ENCODE measurements at regions not wholly inside any gene's neighbourhood (a gene's known extent, or its start where the extent isn't known, plus 50 kb on each side); places are given as distances from the start of the nearest gene placed in this dataset.
A peak's percentile ranks its signal among the peaks of the same experiment; 100 is the strongest.

DNA sequence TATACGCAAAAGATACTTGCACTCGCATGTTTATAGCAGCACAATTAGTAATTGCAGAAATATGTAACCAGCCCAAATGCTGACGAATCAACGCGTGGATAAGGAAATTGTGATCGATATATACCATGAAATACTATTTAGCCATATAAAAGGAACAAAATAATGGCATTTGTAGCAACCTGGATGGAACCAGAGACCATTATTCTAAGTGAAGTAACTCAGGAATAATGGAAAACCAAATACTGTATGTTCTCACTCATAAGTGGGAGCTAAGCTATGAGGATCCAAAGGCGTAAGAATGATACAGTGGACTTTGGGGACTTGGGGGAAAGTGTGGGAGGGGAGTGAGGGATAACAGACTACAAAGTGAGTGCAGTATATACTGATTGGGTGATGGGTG is 1008.0 kb upstream of the CRIM1 start:
- Histone ChIP-seq H3K4me1 (ENCODE audit: control insufficient read depth in 3 of 3, insufficient read depth in 2 of 3, low read depth in 1 of 3, low read length in 2 of 3) (no peaks in the 10 kb centered on the region), H3K36me3 (ENCODE audit: control insufficient read depth in 3 of 3, insufficient read depth in 2 of 3, low read depth in 1 of 3, low read length in 3 of 3) (no peaks in the 10 kb centered on the region), H3K27ac (ENCODE audit: low read depth in 1 of 3, low read length in 2 of 3) (no peak overlapping the region), H3K27me3 (ENCODE audit: control insufficient read depth in 3 of 3, insufficient read depth in 3 of 3, low read length in 3 of 3) (no peaks in the 10 kb centered on the region), H3K4me3 (ENCODE audit: low read depth in 1 of 3, low read length in 3 of 3) (no peak overlapping the region), H3K9me3 (ENCODE audit: control insufficient read depth in 2 of 2, insufficient read depth in 1 of 2, low read depth in 1 of 2, low read length in 1 of 2) (peaks cover 2 to 14% of the 10 kb centered on the region in 2 donors)
- WGBS, 3 donors, result 85 to 90% (median 86%) methylated on average over 7 of the region's 7 CpGs
- FAIRE-seq, result no peak
- peak in 1 of 2 donors; percentile 3 for DNase-seq

- H3K4me3 ChIP-seq (ENCODE audit: low read depth in 1 of 3, low read length in 3 of 3), result no peak overlapping the region
- FAIRE-seq (no peak), DNase-seq (no peak)
- H3K36me3 ChIP-seq (ENCODE audit: control insufficient read depth in 3 of 3, insufficient read depth in 2 of 3, low read depth in 1 of 3, low read length in 3 of 3), result no peaks in the 10 kb centered on the region
- H3K4me1 ChIP-seq (ENCODE audit: control insufficient read depth in 3 of 3, insufficient read depth in 2 of 3, low read depth in 1 of 3, low read length in 2 of 3), result no peaks in the 10 kb centered on the region
- WGBS, 3 donors, result 57 to 72% (median 69%) methylated on average over 4 of the region's 4 CpGs
- H3K27me3 ChIP-seq (ENCODE audit: control insufficient read depth in 3 of 3, insufficient read depth in 3 of 3, low read length in 3 of 3), result no peaks in the 10 kb centered on the region
- peaks cover 2 to 24% of the 10 kb centered on the region in 2 donors for H3K9me3 ChIP-seq (ENCODE audit: control insufficient read depth in 2 of 2, insufficient read depth in 1 of 2, low read depth in 1 of 2, low read length in 1 of 2)
- H3K27ac ChIP-seq (ENCODE audit: low read depth in 1 of 3, low read length in 2 of 3), result no peak overlapping the region
These were observed 1012.4 kb upstream of the CRIM1 start for GRCh38 chr2:35343135-35343534.

GRCh38 chr2:35339211-35339610 is 1016.4 kb upstream of the CRIM1 start:
- Histone ChIP-seq H3K27ac (ENCODE audit: low read depth in 1 of 3, low read length in 2 of 3) (no peak overlapping the region), H3K4me3 (ENCODE audit: low read depth in 1 of 3, low read length in 3 of 3) (no peak overlapping the region), H3K36me3 (ENCODE audit: control insufficient read depth in 3 of 3, insufficient read depth in 2 of 3, low read depth in 1 of 3, low read length in 3 of 3) (no peaks in the 10 kb centered on the region), H3K4me1 (ENCODE audit: control insufficient read depth in 3 of 3, insufficient read depth in 2 of 3, low read depth in 1 of 3, low read length in 2 of 3) (no peaks in the 10 kb centered on the region), H3K9me3 (ENCODE audit: control insufficient read depth in 2 of 2, insufficient read depth in 1 of 2, low read depth in 1 of 2, low read length in 1 of 2) (peaks cover 2 to 24% of the 10 kb centered on the region in 2 donors), H3K27me3 (ENCODE audit: control insufficient read depth in 3 of 3, insufficient read depth in 3 of 3, low read length in 3 of 3) (no peaks in the 10 kb centered on the region)
- DNase-seq (no peak), FAIRE-seq (no peak)

- no peak for FAIRE-seq
- H3K4me1 ChIP-seq (ENCODE audit: control insufficient read depth in 3 of 3, insufficient read depth in 2 of 3, low read depth in 1 of 3, low read length in 2 of 3), result no peaks in the 10 kb centered on the region
- peaks cover 0 to 14% of the 10 kb centered on the region in 2 donors for H3K9me3 ChIP-seq (ENCODE audit: control insufficient read depth in 2 of 2, insufficient read depth in 1 of 2, low read depth in 1 of 2, low read length in 1 of 2)
- no peak for DNase-seq
- WGBS, 3 donors, result 93 to 99% (median 97%) methylated on average over 2 of the region's 2 CpGs
- H3K36me3 ChIP-seq (ENCODE audit: control insufficient read depth in 3 of 3, insufficient read depth in 2 of 3, low read depth in 1 of 3, low read length in 3 of 3), result no peaks in the 10 kb centered on the region
- H3K27ac ChIP-seq (ENCODE audit: low read depth in 1 of 3, low read length in 2 of 3), result no peak overlapping the region
- no peaks in the 10 kb centered on the region for H3K27me3 ChIP-seq (ENCODE audit: control insufficient read depth in 3 of 3, insufficient read depth in 3 of 3, low read length in 3 of 3)
- H3K4me3 ChIP-seq (ENCODE audit: low read depth in 1 of 3, low read length in 3 of 3), result no peak overlapping the region
These were observed 1017.7 kb upstream of the CRIM1 start for GRCh38 chr2:35337922-35338321.

DNA sequence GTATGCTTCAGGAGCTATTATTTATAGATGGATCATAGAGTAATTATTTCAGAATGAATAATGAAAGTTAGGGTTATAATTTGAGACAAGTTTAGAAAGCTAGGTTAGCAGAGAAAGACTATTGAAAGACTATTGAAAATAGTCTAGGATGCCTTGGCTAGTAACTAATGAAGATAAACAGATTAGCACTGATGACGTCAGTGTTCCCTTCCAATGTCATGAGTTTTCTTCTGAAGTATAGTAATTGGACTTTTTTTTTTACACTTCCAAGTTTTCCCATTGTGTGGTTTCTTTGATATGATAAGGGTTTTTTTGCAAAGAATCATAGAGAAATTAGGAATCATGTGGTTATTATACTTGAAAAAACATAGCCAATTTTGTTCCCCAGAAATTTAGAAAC is 1041.5 kb upstream of the CRIM1 start:
- no peaks in the 10 kb centered on the region for H3K9me3 ChIP-seq (ENCODE audit: control insufficient read depth in 2 of 2, insufficient read depth in 1 of 2, low read depth in 1 of 2, low read length in 1 of 2)
- no peaks in the 10 kb centered on the region for H3K27me3 ChIP-seq (ENCODE audit: control insufficient read depth in 3 of 3, insufficient read depth in 3 of 3, low read length in 3 of 3)
- 46 to 56% (median 54%) methylated on average over 1 of the region's 1 CpG for WGBS, 3 donors
- H3K4me3 ChIP-seq (ENCODE audit: low read depth in 1 of 3, low read length in 3 of 3), result no peak overlapping the region
- DNase-seq (no peak), FAIRE-seq (no peak)
- no peaks in the 10 kb centered on the region for H3K36me3 ChIP-seq (ENCODE audit: control insufficient read depth in 3 of 3, insufficient read depth in 2 of 3, low read depth in 1 of 3, low read length in 3 of 3)
- no peaks in the 10 kb centered on the region for H3K4me1 ChIP-seq (ENCODE audit: control insufficient read depth in 3 of 3, insufficient read depth in 2 of 3, low read depth in 1 of 3, low read length in 2 of 3)
- H3K27ac ChIP-seq (ENCODE audit: low read depth in 1 of 3, low read length in 2 of 3), result no peak overlapping the region

GRCh38 chr2:35301369-35301768 is 1054.2 kb upstream of the CRIM1 start:
- no peak overlapping the region for H3K27ac ChIP-seq (ENCODE audit: low read depth in 1 of 3, low read length in 2 of 3)
- no peak for FAIRE-seq

GRCh38 chr2:35298493-35298892 is 1057.1 kb upstream of the CRIM1 start:
- no peak overlapping the region for H3K4me3 ChIP-seq (ENCODE audit: low read depth in 1 of 3, low read length in 3 of 3)
- 53 to 79% (median 72%) methylated on average over 4 of the region's 4 CpGs for WGBS, 3 donors
- no peaks in the 10 kb centered on the region for H3K27me3 ChIP-seq (ENCODE audit: control insufficient read depth in 3 of 3, insufficient read depth in 3 of 3, low read length in 3 of 3)
- peaks cover 0 to under 1% of the 10 kb centered on the region in 2 donors for H3K9me3 ChIP-seq (ENCODE audit: control insufficient read depth in 2 of 2, insufficient read depth in 1 of 2, low read depth in 1 of 2, low read length in 1 of 2)
- no peaks in the 10 kb centered on the region for H3K36me3 ChIP-seq (ENCODE audit: control insufficient read depth in 3 of 3, insufficient read depth in 2 of 3, low read depth in 1 of 3, low read length in 3 of 3)
- DNase-seq, result no peak
- no peak for FAIRE-seq
- no peak overlapping the region for H3K27ac ChIP-seq (ENCODE audit: low read depth in 1 of 3, low read length in 2 of 3)
- H3K4me1 ChIP-seq (ENCODE audit: control insufficient read depth in 3 of 3, insufficient read depth in 2 of 3, low read depth in 1 of 3, low read length in 2 of 3), result no peaks in the 10 kb centered on the region

More at GRCh38 chr2:35301369-35301768, 1054.2 kb upstream of the CRIM1 start:
- H3K36me3 ChIP-seq (ENCODE audit: control insufficient read depth in 3 of 3, insufficient read depth in 2 of 3, low read depth in 1 of 3, low read length in 3 of 3), result no peaks in the 10 kb centered on the region
- H3K27me3 ChIP-seq (ENCODE audit: control insufficient read depth in 3 of 3, insufficient read depth in 3 of 3, low read length in 3 of 3), result no peaks in the 10 kb centered on the region
- no peak for DNase-seq
- 85 to 91% (median 86%) methylated on average over 1 of the region's 1 CpG for WGBS, 3 donors
- no peaks in the 10 kb centered on the region for H3K4me1 ChIP-seq (ENCODE audit: control insufficient read depth in 3 of 3, insufficient read depth in 2 of 3, low read depth in 1 of 3, low read length in 2 of 3)
- H3K9me3 ChIP-seq (ENCODE audit: control insufficient read depth in 2 of 2, insufficient read depth in 1 of 2, low read depth in 1 of 2, low read length in 1 of 2), result no peaks in the 10 kb centered on the region
- H3K4me3 ChIP-seq (ENCODE audit: low read depth in 1 of 3, low read length in 3 of 3), result no peak overlapping the region

DNA sequence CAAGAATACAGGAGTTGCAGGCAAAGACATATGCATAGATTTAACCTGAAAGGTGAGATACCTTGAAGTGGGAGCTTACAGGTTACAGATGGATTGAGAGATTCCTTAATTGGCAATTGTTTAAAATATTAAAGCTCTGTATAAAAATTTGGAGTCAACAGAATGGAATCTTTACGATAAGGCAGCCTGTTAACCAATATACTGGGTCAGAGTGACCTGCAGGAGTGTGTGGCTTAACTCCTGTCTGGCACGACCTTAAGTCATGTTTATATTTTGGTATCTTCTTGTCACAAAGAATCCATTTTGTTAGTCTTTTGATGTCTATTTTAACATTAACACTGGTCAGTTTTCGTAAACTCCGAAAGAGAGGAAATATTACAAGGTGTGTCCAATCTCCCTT is 1058.2 kb upstream of the CRIM1 start:
- WGBS, 3 donors, result 71 to 75% (median 74%) methylated on average over 4 of the region's 4 CpGs
- Histone ChIP-seq H3K4me3 (ENCODE audit: low read depth in 1 of 3, low read length in 3 of 3) (no peak overlapping the region), H3K9me3 (ENCODE audit: control insufficient read depth in 2 of 2, insufficient read depth in 1 of 2, low read depth in 1 of 2, low read length in 1 of 2) (peaks cover 0 to 2% of the 10 kb centered on the region in 2 donors), H3K27ac (ENCODE audit: low read depth in 1 of 3, low read length in 2 of 3) (no peak overlapping the region), H3K27me3 (ENCODE audit: control insufficient read depth in 3 of 3, insufficient read depth in 3 of 3, low read length in 3 of 3) (no peaks in the 10 kb centered on the region), H3K4me1 (ENCODE audit: control insufficient read depth in 3 of 3, insufficient read depth in 2 of 3, low read depth in 1 of 3, low read length in 2 of 3) (no peaks in the 10 kb centered on the region), H3K36me3 (ENCODE audit: control insufficient read depth in 3 of 3, insufficient read depth in 2 of 3, low read depth in 1 of 3, low read length in 3 of 3) (no peaks in the 10 kb centered on the region)
- DNase-seq (no peak), FAIRE-seq (no peak)

DNA sequence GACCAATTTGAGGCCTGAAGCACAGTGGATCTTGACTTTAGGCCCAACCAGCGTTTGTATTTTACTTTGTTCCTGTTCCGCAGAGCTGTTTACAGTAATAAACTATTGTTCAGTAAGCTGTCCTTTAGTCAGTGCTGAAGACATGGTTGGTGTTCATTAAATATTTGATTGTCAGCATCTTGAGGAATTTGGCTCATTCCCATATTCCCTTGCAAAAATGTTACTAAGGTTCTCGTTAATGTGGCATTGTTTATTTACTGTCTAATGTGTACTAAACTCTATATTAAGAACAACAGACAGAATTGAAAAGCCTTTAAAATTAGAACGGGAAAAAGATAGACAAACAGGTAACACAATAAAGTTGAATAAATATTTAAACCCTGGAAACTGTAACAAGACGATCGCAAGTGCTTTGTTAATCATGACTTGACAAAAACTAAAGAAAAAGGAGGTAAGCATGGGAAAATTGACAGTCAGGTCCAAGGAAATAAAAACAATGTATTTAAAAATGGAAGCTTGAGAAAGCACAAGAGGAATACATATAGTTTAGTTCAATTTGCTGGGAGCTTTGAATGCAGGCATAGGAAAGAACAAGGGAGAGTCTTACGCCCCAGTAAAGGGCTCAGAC is 1060.8 kb upstream of the CRIM1 start:
- Histone ChIP-seq H3K9me3 (ENCODE audit: control insufficient read depth in 2 of 2, insufficient read depth in 1 of 2, low read depth in 1 of 2, low read length in 1 of 2) (peaks cover 0 to 2% of the 10 kb centered on the region in 2 donors), H3K4me3 (ENCODE audit: low read depth in 1 of 3, low read length in 3 of 3) (no peak overlapping the region), H3K36me3 (ENCODE audit: control insufficient read depth in 3 of 3, insufficient read depth in 2 of 3, low read depth in 1 of 3, low read length in 3 of 3) (no peaks in the 10 kb centered on the region), H3K27me3 (ENCODE audit: control insufficient read depth in 3 of 3, insufficient read depth in 3 of 3, low read length in 3 of 3) (no peaks in the 10 kb centered on the region), H3K4me1 (ENCODE audit: control insufficient read depth in 3 of 3, insufficient read depth in 2 of 3, low read depth in 1 of 3, low read length in 2 of 3) (no peaks in the 10 kb centered on the region), H3K27ac (ENCODE audit: low read depth in 1 of 3, low read length in 2 of 3) (no peak overlapping the region)
- no peak for FAIRE-seq
- 69 to 76% (median 71%) methylated on average over 7 of the region's 7 CpGs for WGBS, 3 donors
- DNase-seq, result no peak

Measured in small intestine (tissue), 7 donors.